HL-60 (cell line): ENCODE measurements at regions not wholly inside any gene's neighbourhood (a gene's known extent, or its start where the extent isn't known, plus 50 kb on each side); places are given as distances from the start of the nearest gene placed in this dataset.

Experiments used
- DNase-seq, 2 experiments: peaks; one replicate each; pipeline ENCODE4 v3.0.0-alpha.2; 2010 to 2020; ENCODE audit warnings: low read depth in 1 of 2, low spot score in 1 of 2
- H3K27ac ChIP-seq: fragments of 250-450 bp; sonication (Bioruptor Pico); replicated peaks from 2 replicates; pipeline ENCODE4 v1.5.1; 2020; ENCODE audit warnings: mild to moderate bottlenecking, moderate library complexity
- H3K27me3 ChIP-seq: fragments of 250-450 bp; sonication (Bioruptor Pico); 2 replicates; pipeline ENCODE4 v1.5.1; 2021; ENCODE audit warnings: mild to moderate bottlenecking, moderate library complexity; ENCODE audit not compliant: insufficient read depth, poor library complexity, severe bottlenecking
- H3K4me3 ChIP-seq: replicated peaks from 2 replicates; pipeline ENCODE4 v1.5.1; 2011; ENCODE audit warnings: mild to moderate bottlenecking, control low read depth, low read length; ENCODE audit not compliant: insufficient read depth
- GABPA ChIP-seq: IDR thresholded peaks from 2 replicates; pipeline ENCODE4 v1.6.1; 2012; ENCODE audit warnings: low read depth
- POLR2AphosphoS5 ChIP-seq: IDR thresholded peaks from 2 replicates; pipeline ENCODE4 v1.6.1; 2012; ENCODE audit warnings: low read depth
- REST ChIP-seq: IDR thresholded peaks from 2 replicates; pipeline ENCODE4 v1.6.1; 2012; ENCODE audit warnings: low read depth; ENCODE audit not compliant: insufficient replicate concordance
- SPI1 ChIP-seq: IDR thresholded peaks from 2 replicates; pipeline ENCODE4 v1.6.1; 2012; ENCODE audit warnings: low read depth, mild to moderate bottlenecking, borderline replicate concordance
- TF ChIP-seq, protein P1 (sequence below): IDR thresholded peaks from one replicate; pipeline ENCODE4 v1.5.1; 2011; ENCODE audit warnings: low read length, control low read depth, inconsistent platforms; ENCODE audit not compliant: insufficient read depth

- no peak overlapping the region for H3K4me3 ChIP-seq
- TF ChIP-seq REST, result no peak
- TF ChIP-seq, protein P1, sequence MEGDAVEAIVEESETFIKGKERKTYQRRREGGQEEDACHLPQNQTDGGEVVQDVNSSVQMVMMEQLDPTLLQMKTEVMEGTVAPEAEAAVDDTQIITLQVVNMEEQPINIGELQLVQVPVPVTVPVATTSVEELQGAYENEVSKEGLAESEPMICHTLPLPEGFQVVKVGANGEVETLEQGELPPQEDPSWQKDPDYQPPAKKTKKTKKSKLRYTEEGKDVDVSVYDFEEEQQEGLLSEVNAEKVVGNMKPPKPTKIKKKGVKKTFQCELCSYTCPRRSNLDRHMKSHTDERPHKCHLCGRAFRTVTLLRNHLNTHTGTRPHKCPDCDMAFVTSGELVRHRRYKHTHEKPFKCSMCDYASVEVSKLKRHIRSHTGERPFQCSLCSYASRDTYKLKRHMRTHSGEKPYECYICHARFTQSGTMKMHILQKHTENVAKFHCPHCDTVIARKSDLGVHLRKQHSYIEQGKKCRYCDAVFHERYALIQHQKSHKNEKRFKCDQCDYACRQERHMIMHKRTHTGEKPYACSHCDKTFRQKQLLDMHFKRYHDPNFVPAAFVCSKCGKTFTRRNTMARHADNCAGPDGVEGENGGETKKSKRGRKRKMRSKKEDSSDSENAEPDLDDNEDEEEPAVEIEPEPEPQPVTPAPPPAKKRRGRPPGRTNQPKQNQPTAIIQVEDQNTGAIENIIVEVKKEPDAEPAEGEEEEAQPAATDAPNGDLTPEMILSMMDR, result no peak
- no peak for TF ChIP-seq POLR2AphosphoS5
- TF ChIP-seq GABPA, result no peak
- TF ChIP-seq SPI1, result no peak
- DNase-seq, result no peak
- no peaks in the 10 kb centered on the region for H3K27me3 ChIP-seq
- no peak overlapping the region for H3K27ac ChIP-seq
Measured at GRCh38 chr1:83115785-83116184, 883.1 kb downstream of the TTLL7 start.

DNA sequence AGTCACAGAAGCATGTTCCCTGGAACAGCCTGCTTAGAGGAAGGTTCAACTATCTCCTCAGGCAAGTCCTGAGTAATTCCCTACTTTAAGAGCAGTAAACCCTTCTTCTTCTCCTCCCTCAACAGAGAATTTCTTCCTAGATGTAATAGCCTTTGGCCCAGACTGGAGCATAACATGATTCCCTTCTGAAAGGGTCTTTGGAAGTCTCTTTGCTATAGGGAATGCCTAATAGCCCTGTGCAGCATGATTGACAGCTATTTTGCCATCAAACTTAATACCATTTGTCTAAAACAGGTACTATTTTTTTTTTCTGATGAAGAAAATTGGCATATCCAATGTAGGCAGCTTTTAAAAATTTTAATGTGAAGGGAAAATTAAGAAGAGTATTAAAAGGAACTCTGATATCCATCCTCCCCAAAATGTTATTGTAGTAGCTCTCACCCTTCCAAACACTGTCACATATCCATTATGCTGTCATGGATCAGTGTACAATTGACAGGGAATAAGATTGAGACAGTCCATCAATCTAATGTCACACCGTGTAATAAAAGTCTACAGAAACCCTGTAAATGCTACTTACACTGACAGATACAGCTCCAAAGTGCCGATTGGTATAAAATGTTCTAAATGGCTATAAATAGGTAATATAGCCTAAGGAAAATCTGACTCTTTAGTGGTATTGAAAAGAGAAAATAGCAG, 884.6 kb downstream of the TTLL7 start:
- Histone ChIP-seq H3K27ac (no peak overlapping the region), H3K27me3 (no peaks in the 10 kb centered on the region), H3K4me3 (no peak overlapping the region)
- DNase-seq, result no peak
- TF ChIP-seq GABPA, result no peak
- no peak for TF ChIP-seq REST
- no peak for TF ChIP-seq SPI1
- TF ChIP-seq, protein P1, result no peak
- TF ChIP-seq POLR2AphosphoS5, result no peak

DNA sequence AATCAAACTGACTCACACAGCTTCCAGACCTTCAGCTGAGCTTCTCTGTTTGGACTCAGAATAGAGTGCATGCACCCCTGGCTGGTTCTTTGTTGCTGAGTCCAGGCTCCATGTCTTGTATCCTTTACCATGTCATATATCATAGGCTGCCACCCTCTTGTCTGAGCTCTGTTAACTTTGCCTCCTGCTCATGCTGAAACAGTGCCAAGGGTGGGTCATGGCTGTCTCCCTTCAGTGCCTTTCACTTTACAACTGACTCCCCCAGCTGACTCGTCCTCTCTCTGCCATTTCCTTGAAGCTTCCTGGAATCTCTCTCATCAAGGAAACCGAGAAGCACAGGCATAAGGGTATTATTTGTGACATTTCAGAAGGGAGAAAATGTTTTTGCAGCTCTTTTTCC, 885.3 kb downstream of the TTLL7 start:
- Histone ChIP-seq H3K27me3 (no peaks in the 10 kb centered on the region), H3K4me3 (no peak overlapping the region), H3K27ac (no peak overlapping the region)
- no peak for DNase-seq
- no peak for TF ChIP-seq REST
- TF ChIP-seq, protein P1, result no peak
- no peak for TF ChIP-seq GABPA
- no peak for TF ChIP-seq POLR2AphosphoS5
- TF ChIP-seq SPI1, result no peak
